Pancreas (tissue), 10 donors: ENCODE measurements at regions not wholly inside any gene's neighbourhood (a gene's known extent, or its start where the extent isn't known, plus 50 kb on each side); places are given as distances from the start of the nearest gene placed in this dataset.

Experiments
- ATAC-seq, 4 donors: fragments of 200-7000 bp; cut with Tn5 transposase; one replicate each; pipeline versions ENCODE4 v1.8.0 to v1.9.1; 2020; ENCODE audit warnings: mild to moderate bottlenecking in 4 of 4, moderate library complexity in 4 of 4
- DNase-seq, 6 donors: peaks; one replicate each; pipeline ENCODE4 v3.0.0-alpha.2; 2020
- FAIRE-seq: peaks from 2 replicates; lab custom pipeline; 2012; peaks lifted over from hg19 to GRCh38; lab: Jason Lieb, UNC
- H3K27ac ChIP-seq, 4 donors: fragments of 200-600 bp; sonication (generic); 1 replicate in 3 of 4; 2 replicates in 1 of 4; pipeline versions ENCODE4 v1.5.0 to v1.8.0; 2020
- H3K27me3 ChIP-seq, 4 donors: fragments of 200-600 bp; one replicate each; pipeline ENCODE4 v1.8.0; 2021
- H3K36me3 ChIP-seq, 3 donors: fragments of 200-600 bp; sonication (generic) in 1 of 3; one replicate each; pipeline versions ENCODE4 v1.5.0 to v1.8.0; 2020 to 2021
- H3K4me1 ChIP-seq, 3 donors: fragments of 200-600 bp; one replicate each; pipeline ENCODE4 v1.8.0; 2021
- H3K4me3 ChIP-seq, 4 donors: fragments of 200-600 bp; sonication (generic) in 2 of 4; one replicate each; pipeline versions ENCODE4 v1.5.0 to v1.8.0; 2020 to 2021
- H3K9me3 ChIP-seq, 4 donors: fragments of 200-600 bp; one replicate each; pipeline ENCODE4 v1.8.0; 2021
- CTCF ChIP-seq, 4 donors: fragments of 200-600 bp; sonication (generic) in 3 of 4; IDR thresholded peaks; one replicate each; pipeline versions ENCODE4 v1.5.0 to v1.8.0; 2021; ENCODE audit warnings: antibody characterized with exemption in 4 of 4
- WGBS, 2 donors: extraction: QIAGEN DNeasy Blood & Tissue Kit; methylation state at CpG; one replicate each; pipeline ENCODE4 v1.1.7; 2013; 5-methylcytosine and 5-hydroxymethylcytosine counted together
- intact Hi-C, 3 donors: fragments of 100-400 bp; cut with DNase I; formaldehyde crosslinking; loops; one replicate each; pipeline versions ENCODE4 v1.11.1 to v1.14.2; 2022
- donor health status: healthy with polysubstance abuse.
- donor health status: DM: no; HTN: no; CAD: no; lungs with moderate emphysema.
- donor health status: DM: no; HTN: no; CAD: no.
- donor health status: control.
- donor health status: control.
- donor health status: Bipolar disorder and iron deficiency.
- donor health status: DM: yes; HTN: yes; CAD: no.
- donor health status: DM: no; HTN: no; CAD: no.
- donor health status: DM: no; HTN: no; CAD: no.
- donor health status: DM: yes; HTN: yes; CAD: no.

- no peak overlapping the region for H3K4me3 ChIP-seq
- ATAC-seq (no peak), FAIRE-seq (no peak), DNase-seq (peak in 2 of 6 donors; percentile 35 to 38)
- WGBS, 2 donors: 74 to 79% methylated on average over 31 of the region's 31 CpGs
- H3K36me3 ChIP-seq: no peaks in the 10 kb centered on the region
- no peak for TF ChIP-seq CTCF (IDR thresholded peaks at IDR 0.05)
- no peak overlapping the region for H3K27ac ChIP-seq
- H3K27me3 ChIP-seq: no peaks in the 10 kb centered on the region
- H3K4me1 ChIP-seq: no peaks in the 10 kb centered on the region
- intact Hi-C loops: no loop called here
- H3K9me3 ChIP-seq: no peaks in the 10 kb centered on the region
Observed at GRCh38 chr18:40939656-40940515, 1015.1 kb upstream of the PIK3C3 start.

- no peak for DNase-seq
- H3K27me3 ChIP-seq: no peaks in the 10 kb centered on the region
- no peak for TF ChIP-seq CTCF (IDR thresholded peaks at IDR 0.05)
- 36 to 55% methylated on average over 2 of the region's 2 CpGs for WGBS, 2 donors
- H3K27ac ChIP-seq: no peak overlapping the region
- no peaks in the 10 kb centered on the region for H3K9me3 ChIP-seq
- no peak for FAIRE-seq
- intact Hi-C loops: no loop called here
- H3K36me3 ChIP-seq: no peaks in the 10 kb centered on the region
- no peak for ATAC-seq
- H3K4me3 ChIP-seq: no peak overlapping the region
- no peaks in the 10 kb centered on the region for H3K4me1 ChIP-seq
Observed at GRCh38 chr18:40938615-40939014, 1016.4 kb upstream of the PIK3C3 start.

- H3K4me3 ChIP-seq: no peak overlapping the region
- no peak for ATAC-seq
Observed at GRCh38 chr18:40937386-40937785, 1017.6 kb upstream of the PIK3C3 start.

GRCh38 chr18:40935423-40935822 lies 1019.6 kb upstream of the PIK3C3 start:
- DNase-seq (no peak), ATAC-seq (no peak), FAIRE-seq (no peak)
- H3K4me3 ChIP-seq: no peak overlapping the region
- H3K4me1 ChIP-seq: no peaks in the 10 kb centered on the region
- H3K27me3 ChIP-seq: no peaks in the 10 kb centered on the region
- H3K27ac ChIP-seq: no peak overlapping the region
- no peak for TF ChIP-seq CTCF (IDR thresholded peaks at IDR 0.05)
- no peaks in the 10 kb centered on the region for H3K36me3 ChIP-seq
- no peaks in the 10 kb centered on the region for H3K9me3 ChIP-seq
- intact Hi-C loops: no loop called here
- WGBS, 2 donors: 27 to 37% methylated on average over 1 of the region's 1 CpG

More at GRCh38 chr18:40937386-40937785, 1017.6 kb upstream of the PIK3C3 start:
- FAIRE-seq (no peak), DNase-seq (no peak)
- 61 to 77% methylated on average over 2 of the region's 2 CpGs for WGBS, 2 donors
- Histone ChIP-seq H3K36me3 (no peaks in the 10 kb centered on the region), H3K27ac (no peak overlapping the region), H3K9me3 (no peaks in the 10 kb centered on the region), H3K27me3 (no peaks in the 10 kb centered on the region), H3K4me1 (no peaks in the 10 kb centered on the region)
- intact Hi-C loops: no loop called here
- no peak for TF ChIP-seq CTCF (IDR thresholded peaks at IDR 0.05)

GRCh38 chr18:40932862-40933261 lies 1022.2 kb upstream of the PIK3C3 start:
- 66 to 93% methylated on average over 2 of the region's 2 CpGs for WGBS, 2 donors
- Histone ChIP-seq H3K36me3 (no peaks in the 10 kb centered on the region), H3K9me3 (no peaks in the 10 kb centered on the region), H3K27me3 (no peaks in the 10 kb centered on the region), H3K4me1 (no peaks in the 10 kb centered on the region), H3K27ac (no peak overlapping the region), H3K4me3 (no peak overlapping the region)
- ATAC-seq (no peak), FAIRE-seq (no peak), DNase-seq (no peak)
- TF ChIP-seq CTCF (IDR thresholded peaks at IDR 0.05): no peak
- intact Hi-C loops: no loop called here
